Tibial artery (tissue), 4 donors: ENCODE measurements at regions not wholly inside any gene's neighbourhood (a gene's known extent, or its start where the extent isn't known, plus 50 kb on each side); places are given as distances from the start of the nearest gene placed in this dataset.
A peak's percentile ranks its signal among the peaks of the same experiment; 100 is the strongest.

Source experiments
- DNase-seq, 2 donors: peaks; one replicate each; pipeline ENCODE4 v3.0.0-alpha.2; 2019
- H3K27ac ChIP-seq, 2 donors: fragments of 200-600 bp; sonication (generic) in 1 of 2; 1 replicate in 1 of 2; 2 replicates in 1 of 2; pipeline ENCODE4 v1.5.1; 2018 to 2019; ENCODE audit warnings: mild to moderate bottlenecking in 1 of 2
- H3K27me3 ChIP-seq, 2 donors: fragments of 200-600 bp; sonication (generic) in 1 of 2; one replicate each; pipeline versions ENCODE4 v1.5.1 to v1.6.0; 2016 to 2019
- H3K36me3 ChIP-seq, 3 donors: fragments of 200-600 bp; sonication (generic) in 2 of 3; one replicate each; pipeline ENCODE4 v1.5.1; 2016 to 2019; ENCODE audit warnings: mild to moderate bottlenecking in 2 of 3
- H3K4me1 ChIP-seq, 4 donors: fragments of 200-600 bp; sonication (generic) in 2 of 4; 1 replicate in 3 of 4; 2 replicates in 1 of 4; pipeline ENCODE4 v1.5.1; 2016 to 2019
- H3K4me3 ChIP-seq, 2 donors: fragments of 200-600 bp; sonication (generic) in 1 of 2; 1 replicate in 1 of 2; 2 replicates in 1 of 2; pipeline ENCODE4 v1.5.1; 2018 to 2019; ENCODE audit warnings: mild to moderate bottlenecking in 2 of 2
- H3K9me3 ChIP-seq, 3 donors: fragments of 200-600 bp; sonication (generic) in 1 of 3; one replicate each; pipeline ENCODE4 v1.5.1; 2016 to 2019
- CTCF ChIP-seq, 2 experiments: fragments of 200-600 bp in 1 of 2; fragments of 450-650 bp in 1 of 2; IDR thresholded peaks; one replicate each; pipeline ENCODE4 v1.5.1; 2017 to 2019; ENCODE audit warnings: antibody characterized with exemption in 2 of 2, mild to moderate bottlenecking in 1 of 2, moderate library complexity in 1 of 2
- intact Hi-C: fragments of 100-400 bp; cut with DNase I; formaldehyde crosslinking; loops from one replicate; pipeline ENCODE4 v1.15.0; 2023; ENCODE audit warnings: low total_unique reads

GRCh38 chr16:77647726-77648125 is 74.6 kb upstream of the NUDT7 start:
- H3K4me3 ChIP-seq: no peak overlapping the region
- DNase-seq: no peak
- H3K27ac ChIP-seq: no peak overlapping the region
- no peaks in the 10 kb centered on the region for H3K36me3 ChIP-seq
- intact Hi-C loops: no loop called here
- no peak for TF ChIP-seq CTCF (IDR thresholded peaks at IDR 0.05)
- H3K4me1 ChIP-seq: no peaks in the 10 kb centered on the region
- no peaks in the 10 kb centered on the region for H3K27me3 ChIP-seq
- H3K9me3 ChIP-seq: no peaks in the 10 kb centered on the region

GRCh38 chr16:77650761-77651160 is 71.6 kb upstream of the NUDT7 start:
- Histone ChIP-seq H3K4me3 (no peak overlapping the region), H3K36me3 (no peaks in the 10 kb centered on the region), H3K9me3 (no peaks in the 10 kb centered on the region), H3K27me3 (no peaks in the 10 kb centered on the region), H3K27ac (no peak overlapping the region), H3K4me1 (no peaks in the 10 kb centered on the region)
- intact Hi-C loops: no loop called here
- no peak for TF ChIP-seq CTCF (IDR thresholded peaks at IDR 0.05)
- no peak for DNase-seq

GRCh38 chr16:77652399-77652798 is 69.9 kb upstream of the NUDT7 start:
- intact Hi-C loops: no loop called here
- Histone ChIP-seq H3K27ac (no peak overlapping the region), H3K4me1 (no peaks in the 10 kb centered on the region), H3K4me3 (no peak overlapping the region), H3K27me3 (no peaks in the 10 kb centered on the region), H3K36me3 (no peaks in the 10 kb centered on the region), H3K9me3 (no peaks in the 10 kb centered on the region)
- no peak for TF ChIP-seq CTCF (IDR thresholded peaks at IDR 0.05)
- DNase-seq: peak in 1 of 2 donors; percentile 28

- Histone ChIP-seq H3K4me3 (no peak overlapping the region), H3K9me3 (no peaks in the 10 kb centered on the region), H3K27ac (no peak overlapping the region), H3K4me1 (peaks cover 0 to 5% (median 2%) of the 10 kb centered on the region in 4 donors), H3K27me3 (no peaks in the 10 kb centered on the region), H3K36me3 (no peaks in the 10 kb centered on the region)
- DNase-seq: no peak
- intact Hi-C loops: loop anchor here (5.0 kb wide), 1 partner anchor 50 kb away; no protein-coding TSS in a partner anchor
- TF ChIP-seq CTCF (IDR thresholded peaks at IDR 0.05): no peak
Observed at GRCh38 chr16:77657016-77657415, 65.3 kb upstream of the NUDT7 start.

GRCh38 chr16:77660311-77660710 is 62.0 kb upstream of the NUDT7 start:
- Histone ChIP-seq H3K4me3 (peak overlapping the region in 1 of 2 donors; percentile 17), H3K4me1 (peaks cover 0 to 5% (median 2%) of the 10 kb centered on the region in 4 donors), H3K36me3 (no peaks in the 10 kb centered on the region), H3K9me3 (peaks cover 0 to 5% (median 0%) of the 10 kb centered on the region in 3 donors), H3K27ac (no peak overlapping the region), H3K27me3 (no peaks in the 10 kb centered on the region)
- peak; percentile 58 to 64 for TF ChIP-seq CTCF (IDR thresholded peaks at IDR 0.05)
- no peak for DNase-seq
- intact Hi-C loops: loop anchor here (10.0 kb wide), 1 partner anchor 426 kb away; no protein-coding TSS in a partner anchor

- no peaks in the 10 kb centered on the region for H3K36me3 ChIP-seq
- intact Hi-C loops: loop anchor here (10.0 kb wide), 1 partner anchor 427 kb away; no protein-coding TSS in a partner anchor
- TF ChIP-seq CTCF (IDR thresholded peaks at IDR 0.05): no peak
- no peak overlapping the region for H3K4me3 ChIP-seq
- peaks cover 0 to 5% (median 2%) of the 10 kb centered on the region in 4 donors for H3K4me1 ChIP-seq
- H3K9me3 ChIP-seq: peaks cover 0 to 5% (median 0%) of the 10 kb centered on the region in 3 donors
- no peaks in the 10 kb centered on the region for H3K27me3 ChIP-seq
- DNase-seq: no peak
- H3K27ac ChIP-seq: no peak overlapping the region
Observed at GRCh38 chr16:77662246-77662645, 60.1 kb upstream of the NUDT7 start.
